ENCODE measurements at regions not wholly inside any gene's neighbourhood (a gene's known extent, or its start where the extent isn't known, plus 50 kb on each side); places are given as distances from the start of the nearest gene placed in this dataset.

DNA sequence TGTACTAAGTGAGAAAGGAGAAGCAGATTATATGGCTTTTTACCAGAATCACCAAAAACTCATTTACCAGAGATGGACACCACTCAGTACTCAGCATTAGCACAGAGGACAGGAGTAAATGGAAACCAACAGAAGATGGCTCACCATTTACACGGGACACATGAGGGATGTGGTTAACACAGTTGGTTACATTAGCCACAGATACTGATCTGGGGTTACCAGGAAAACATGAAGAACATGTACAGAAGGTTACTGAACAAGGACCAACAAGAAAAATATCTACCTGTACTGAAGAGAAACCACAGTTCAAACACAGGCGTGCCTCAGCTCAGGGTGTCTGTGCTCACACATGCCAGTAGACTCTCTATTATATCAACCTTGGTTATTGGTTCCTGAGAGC is 1285.8 kb upstream of the SORCS1 start:
- Histone ChIP-seq H3K36me3 (no peaks in the 10 kb centered on the region), H3K9me3 (no peaks in the 10 kb centered on the region), H3K27ac (no peak overlapping the region), H3K27me3 (no peaks in the 10 kb centered on the region), H3K4me1 (no peaks in the 10 kb centered on the region), H3K4me3 (no peak overlapping the region)
- intact Hi-C loops (cut with DNase I) = no loop called here
- DNase-seq = no peak
- TF ChIP-seq, protein P1, sequence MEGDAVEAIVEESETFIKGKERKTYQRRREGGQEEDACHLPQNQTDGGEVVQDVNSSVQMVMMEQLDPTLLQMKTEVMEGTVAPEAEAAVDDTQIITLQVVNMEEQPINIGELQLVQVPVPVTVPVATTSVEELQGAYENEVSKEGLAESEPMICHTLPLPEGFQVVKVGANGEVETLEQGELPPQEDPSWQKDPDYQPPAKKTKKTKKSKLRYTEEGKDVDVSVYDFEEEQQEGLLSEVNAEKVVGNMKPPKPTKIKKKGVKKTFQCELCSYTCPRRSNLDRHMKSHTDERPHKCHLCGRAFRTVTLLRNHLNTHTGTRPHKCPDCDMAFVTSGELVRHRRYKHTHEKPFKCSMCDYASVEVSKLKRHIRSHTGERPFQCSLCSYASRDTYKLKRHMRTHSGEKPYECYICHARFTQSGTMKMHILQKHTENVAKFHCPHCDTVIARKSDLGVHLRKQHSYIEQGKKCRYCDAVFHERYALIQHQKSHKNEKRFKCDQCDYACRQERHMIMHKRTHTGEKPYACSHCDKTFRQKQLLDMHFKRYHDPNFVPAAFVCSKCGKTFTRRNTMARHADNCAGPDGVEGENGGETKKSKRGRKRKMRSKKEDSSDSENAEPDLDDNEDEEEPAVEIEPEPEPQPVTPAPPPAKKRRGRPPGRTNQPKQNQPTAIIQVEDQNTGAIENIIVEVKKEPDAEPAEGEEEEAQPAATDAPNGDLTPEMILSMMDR (IDR thresholded peaks at IDR 0.05) = no peak
- TF ChIP-seq EP300 (IDR thresholded peaks at IDR 0.05) (no peak), POLR2A (IDR thresholded peaks at IDR 0.05) (no peak), POLR2AphosphoS5 (IDR thresholded peaks at IDR 0.05) (no peak)
- WGBS, 2 donors = 51 to 86% methylated on average over 2 of the region's 2 CpGs

DNA sequence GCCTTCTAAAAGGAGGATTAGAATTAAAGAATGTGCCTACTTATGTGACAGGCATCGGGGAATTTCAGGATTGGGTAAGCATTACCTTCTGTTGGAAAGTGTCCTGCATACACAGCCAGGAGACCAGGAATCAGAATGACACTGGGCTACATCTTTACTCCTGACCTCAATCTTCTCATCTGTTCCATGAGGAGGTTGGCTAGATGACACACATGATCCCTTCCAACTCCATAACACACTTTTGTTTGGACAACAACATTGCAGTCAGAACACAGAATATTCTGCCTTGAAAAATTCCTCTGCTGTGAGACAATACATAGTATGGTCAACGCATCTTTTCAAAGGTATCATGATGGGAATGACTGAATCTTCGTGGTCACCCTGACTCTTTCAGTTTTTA is 1281.2 kb upstream of the SORCS1 start:
- no peaks in the 10 kb centered on the region for H3K4me1 ChIP-seq
- DNase-seq = no peak
- TF ChIP-seq, protein P1 (IDR thresholded peaks at IDR 0.05) = no peak
- no peak for TF ChIP-seq EP300 (IDR thresholded peaks at IDR 0.05)
- TF ChIP-seq POLR2AphosphoS5 (IDR thresholded peaks at IDR 0.05) = no peak
- TF ChIP-seq POLR2A (IDR thresholded peaks at IDR 0.05) = no peak
- WGBS, 2 donors = 81 to 90% methylated on average over 3 of the region's 3 CpGs
- no peak overlapping the region for H3K27ac ChIP-seq
- intact Hi-C loops (cut with DNase I) = no loop called here
- H3K36me3 ChIP-seq = no peaks in the 10 kb centered on the region
- H3K4me3 ChIP-seq = no peak overlapping the region
- no peaks in the 10 kb centered on the region for H3K9me3 ChIP-seq
- no peaks in the 10 kb centered on the region for H3K27me3 ChIP-seq

DNA sequence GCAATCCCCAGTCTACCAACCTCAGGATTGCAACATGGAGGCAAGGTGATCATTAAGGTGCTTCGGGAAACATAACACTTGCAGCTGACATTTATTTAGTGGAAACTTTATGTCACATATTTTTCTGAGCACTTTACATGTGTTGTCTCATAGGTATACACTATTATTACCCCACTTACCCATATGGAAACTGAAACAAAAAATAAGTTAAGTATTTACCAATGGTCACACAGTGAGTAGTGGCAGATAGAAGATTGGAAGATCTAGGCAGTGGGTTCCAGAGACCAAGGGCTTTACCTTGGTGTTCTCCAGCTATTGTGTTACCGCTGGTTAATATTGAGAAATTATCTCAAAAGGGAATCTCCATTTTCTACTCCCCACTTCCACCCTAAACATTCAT is 1279.1 kb upstream of the SORCS1 start:
- H3K4me1 ChIP-seq = no peaks in the 10 kb centered on the region
- no peaks in the 10 kb centered on the region for H3K27me3 ChIP-seq
- no peak overlapping the region for H3K4me3 ChIP-seq
- H3K9me3 ChIP-seq = no peaks in the 10 kb centered on the region
- no peak for DNase-seq
- TF ChIP-seq POLR2A (IDR thresholded peaks at IDR 0.05) (no peak), EP300 (IDR thresholded peaks at IDR 0.05) (no peak), POLR2AphosphoS5 (IDR thresholded peaks at IDR 0.05) (no peak)
- TF ChIP-seq, protein P1 (IDR thresholded peaks at IDR 0.05) = no peak
- WGBS, 2 donors = 83 to 92% methylated on average over 2 of the region's 2 CpGs
- no peaks in the 10 kb centered on the region for H3K36me3 ChIP-seq
- intact Hi-C loops (cut with DNase I) = no loop called here
- no peak overlapping the region for H3K27ac ChIP-seq

DNA sequence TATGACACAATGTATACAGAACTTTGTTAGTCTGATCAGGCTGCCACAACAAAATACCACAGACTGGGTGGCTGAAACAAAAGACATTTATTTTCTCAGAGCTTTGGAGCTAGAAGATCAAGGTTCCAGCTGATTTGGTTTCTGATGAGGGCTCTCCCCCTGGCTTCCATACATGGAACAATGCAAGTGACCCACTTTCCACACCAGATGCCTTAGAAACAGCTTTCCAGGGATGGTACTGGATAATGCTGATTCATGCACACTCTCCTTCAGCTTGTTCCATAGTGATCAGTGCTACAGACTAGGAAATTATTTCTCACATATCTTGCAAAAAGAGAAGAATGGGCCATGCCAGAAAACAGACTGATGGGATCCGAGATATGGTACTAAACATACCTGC is 1274.9 kb upstream of the SORCS1 start:
- Histone ChIP-seq H3K27me3 (no peaks in the 10 kb centered on the region), H3K36me3 (no peaks in the 10 kb centered on the region), H3K9me3 (no peaks in the 10 kb centered on the region), H3K27ac (no peak overlapping the region), H3K4me3 (no peak overlapping the region), H3K4me1 (no peaks in the 10 kb centered on the region)
- intact Hi-C loops (cut with DNase I) = no loop called here
- TF ChIP-seq POLR2A (IDR thresholded peaks at IDR 0.05) (no peak), POLR2AphosphoS5 (IDR thresholded peaks at IDR 0.05) (no peak), EP300 (IDR thresholded peaks at IDR 0.05) (no peak)
- TF ChIP-seq, protein P1 (IDR thresholded peaks at IDR 0.05) = no peak
- DNase-seq = no peak
- WGBS, 2 donors = 84 to 87% methylated on average over 1 of the region's 1 CpG

DNA sequence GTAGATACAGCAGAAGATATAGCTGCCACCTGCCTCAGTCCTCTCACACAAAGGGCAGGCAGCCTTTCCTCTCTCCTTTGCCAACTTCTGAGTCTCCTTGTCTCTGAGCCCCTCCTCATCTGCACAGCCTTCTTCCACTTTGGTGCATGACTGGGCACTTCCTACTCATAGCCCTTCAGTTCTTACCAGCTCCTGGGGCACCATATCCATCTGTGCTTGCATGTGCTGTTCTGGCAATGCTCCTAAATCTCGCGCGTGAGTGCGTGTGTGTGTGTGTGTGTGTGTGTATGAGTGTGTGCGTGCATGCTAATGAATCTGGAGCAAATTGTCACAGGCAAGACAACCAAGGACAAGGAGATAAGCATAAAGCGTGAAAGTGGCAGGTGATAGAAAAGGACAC is 1271.6 kb upstream of the SORCS1 start:
- H3K27me3 ChIP-seq = no peaks in the 10 kb centered on the region
- no peak for DNase-seq
- H3K4me3 ChIP-seq = no peak overlapping the region
- WGBS, 2 donors = 61 to 82% methylated on average over 6 of the region's 6 CpGs
- H3K36me3 ChIP-seq = no peaks in the 10 kb centered on the region
- H3K4me1 ChIP-seq = no peaks in the 10 kb centered on the region
- no peaks in the 10 kb centered on the region for H3K9me3 ChIP-seq
- TF ChIP-seq POLR2A (IDR thresholded peaks at IDR 0.05) = no peak
- TF ChIP-seq EP300 (IDR thresholded peaks at IDR 0.05) = no peak
- no peak for TF ChIP-seq POLR2AphosphoS5 (IDR thresholded peaks at IDR 0.05)
- TF ChIP-seq, protein P1 (IDR thresholded peaks at IDR 0.05) = no peak
- H3K27ac ChIP-seq = no peak overlapping the region
- intact Hi-C loops (cut with DNase I) = no loop called here
